ENCODE measurements at regions not wholly inside any gene's neighbourhood (a gene's known extent, or its start where the extent isn't known, plus 50 kb on each side); places are given as distances from the start of the nearest gene placed in this dataset.
"Not testable (repeated sequence)": the region's sequence is repeated elsewhere in the genome, so short reads cannot be mapped to it uniquely, and the experiment has no call there.

- CTCF ChIA-PET, result no interaction called here
- Histone ChIP-seq H3K27ac (ENCODE audit: low read depth, low read length, poor library complexity, severe bottlenecking) (no peak overlapping the region), H3K27me3 (replicated peaks; ENCODE audit: insufficient read depth, low read depth, low read length, poor library complexity) (no peaks in the 10 kb centered on the region), H3K36me3 (ENCODE audit: insufficient read depth, low read length, poor library complexity, severe bottlenecking) (no peaks in the 10 kb centered on the region), H3K9me3 (ENCODE audit: low read depth, low read length, poor library complexity, severe bottlenecking) (no peaks in the 10 kb centered on the region), H3K4me1 (ENCODE audit: insufficient read depth, low read length, poor library complexity, severe bottlenecking) (no peaks in the 10 kb centered on the region), H3K4me3 (ENCODE audit: low read depth, low read length, poor library complexity, severe bottlenecking) (no peak overlapping the region)
- no TSS peak for BruUV-seq (replicated peaks)
- intact Hi-C loops (cut with micrococcal nuclease; ENCODE audit: unreplicated experiment), result no loop called here
- no peak for DNase-seq (ENCODE audit: low spot score)
- TF ChIP-seq CTCF (conservative IDR thresholded peaks at IDR 0.05; ENCODE audit: low read depth, low read length) (no peak), EZH2 (IDR thresholded peaks at IDR 0.05; ENCODE audit: borderline replicate concordance, low read depth, low read length, poor library complexity, severe bottlenecking) (no peak)
- POLR2A ChIA-PET (ENCODE audit: low non-redundant PET), result no interaction called here
Measured at GRCh38 chr7:16267953-16268820, 153.2 kb downstream of the CRPPA start.

GRCh38 chr7:16266877-16267276, 154.5 kb downstream of the CRPPA start:
- H3K9me3 ChIP-seq (ENCODE audit: low read depth, low read length, poor library complexity, severe bottlenecking), result no peaks in the 10 kb centered on the region
- intact Hi-C loops (cut with micrococcal nuclease; ENCODE audit: unreplicated experiment), result no loop called here
- BruUV-seq (replicated peaks), result no TSS peak
- H3K36me3 ChIP-seq (ENCODE audit: insufficient read depth, low read length, poor library complexity, severe bottlenecking), result no peaks in the 10 kb centered on the region
- POLR2A ChIA-PET (ENCODE audit: low non-redundant PET), result no interaction called here
- H3K4me3 ChIP-seq (ENCODE audit: low read depth, low read length, poor library complexity, severe bottlenecking), result no peak overlapping the region
- TF ChIP-seq EZH2 (IDR thresholded peaks at IDR 0.05; ENCODE audit: borderline replicate concordance, low read depth, low read length, poor library complexity, severe bottlenecking), result no peak
- TF ChIP-seq CTCF (conservative IDR thresholded peaks at IDR 0.05; ENCODE audit: low read depth, low read length), result no peak
- CTCF ChIA-PET, result no interaction called here
- no peaks in the 10 kb centered on the region for H3K4me1 ChIP-seq (ENCODE audit: insufficient read depth, low read length, poor library complexity, severe bottlenecking)
- no peaks in the 10 kb centered on the region for H3K27me3 ChIP-seq (replicated peaks; ENCODE audit: insufficient read depth, low read depth, low read length, poor library complexity)
- no peak overlapping the region for H3K27ac ChIP-seq (ENCODE audit: low read depth, low read length, poor library complexity, severe bottlenecking)
- DNase-seq (ENCODE audit: low spot score), result no peak

GRCh38 chr7:16266470-16266869, 154.9 kb downstream of the CRPPA start:
- H3K4me1 ChIP-seq (ENCODE audit: insufficient read depth, low read length, poor library complexity, severe bottlenecking); H3K27ac ChIP-seq (ENCODE audit: low read depth, low read length, poor library complexity, severe bottlenecking); H3K27me3 ChIP-seq (replicated peaks; ENCODE audit: insufficient read depth, low read depth, low read length, poor library complexity); H3K36me3 ChIP-seq (ENCODE audit: insufficient read depth, low read length, poor library complexity, severe bottlenecking); intact Hi-C loops (cut with micrococcal nuclease; ENCODE audit: unreplicated experiment); CTCF ChIA-PET; BruUV-seq (replicated peaks); POLR2A ChIA-PET (ENCODE audit: low non-redundant PET); DNase-seq (ENCODE audit: low spot score); H3K4me3 ChIP-seq (ENCODE audit: low read depth, low read length, poor library complexity, severe bottlenecking); H3K9me3 ChIP-seq (ENCODE audit: low read depth, low read length, poor library complexity, severe bottlenecking): not testable (repeated sequence)

Measured in A673 (cell line).